Osteoblast (primary cell): ENCODE measurements at regions not wholly inside any gene's neighbourhood (a gene's known extent, or its start where the extent isn't known, plus 50 kb on each side); places are given as distances from the start of the nearest gene placed in this dataset.

Experiments
- DNase-seq: peaks from one replicate; pipeline ENCODE4 v3.0.0; 2011; ENCODE audit warnings: low spot score, mixed read lengths; ENCODE audit not compliant: insufficient read length; ENCODE audit errors: missing footprints
- H2AFZ ChIP-seq: 2 replicates; pipeline ENCODE4 v1.6.0; 2011; ENCODE audit warnings: mild to moderate bottlenecking, low read length
- H3K27ac ChIP-seq: 2 replicates; pipeline ENCODE4 v1.5.1; 2011; ENCODE audit warnings: mild to moderate bottlenecking, low read depth, low read length, moderate library complexity
- H3K27me3 ChIP-seq: 2 replicates; pipeline ENCODE4 v1.6.0; 2012; ENCODE audit warnings: mild to moderate bottlenecking, control low read depth, inconsistent platforms, low read length, moderate library complexity; ENCODE audit not compliant: insufficient read depth
- H3K36me3 ChIP-seq: 2 replicates; pipeline ENCODE4 v1.5.1; 2011; ENCODE audit warnings: mild to moderate bottlenecking, low read length, control low read depth, moderate library complexity; ENCODE audit not compliant: insufficient read depth
- H3K4me1 ChIP-seq: 2 replicates; pipeline ENCODE4 v1.5.1; 2011; ENCODE audit warnings: mild to moderate bottlenecking, low read length, control low read depth, moderate library complexity; ENCODE audit not compliant: insufficient read depth
- H3K4me2 ChIP-seq: 2 replicates; pipeline ENCODE4 v1.6.0; 2011; ENCODE audit warnings: mild to moderate bottlenecking, low read length; ENCODE audit not compliant: insufficient read depth
- H3K4me3 ChIP-seq: fragments of 200-600 bp; sonication (generic); 3 replicates; pipeline ENCODE4 v1.5.1; 2012; ENCODE audit warnings: mild to moderate bottlenecking, low read length, inconsistent platforms; ENCODE audit not compliant: insufficient read depth
- H3K79me2 ChIP-seq: 2 replicates; pipeline ENCODE4 v1.6.0; 2012; ENCODE audit warnings: mild to moderate bottlenecking, low read length, control low read depth, inconsistent platforms; ENCODE audit not compliant: insufficient read depth
- H3K9me3 ChIP-seq: 2 replicates; pipeline ENCODE4 v1.5.1; 2011; ENCODE audit warnings: low read depth, low read length, control low read depth
- H4K20me1 ChIP-seq: 2 replicates; pipeline ENCODE4 v1.6.0; 2012; ENCODE audit warnings: mild to moderate bottlenecking, low read length, control low read depth; ENCODE audit not compliant: insufficient read depth
- CTCF ChIP-seq: IDR thresholded peaks from 2 replicates; pipeline ENCODE4 v1.5.1; 2011; ENCODE audit warnings: mild to moderate bottlenecking, low read depth, low read length, moderate library complexity; ENCODE audit errors: extremely low read depth

GRCh38 chr15:53158995-53159394, 368.9 kb upstream of the ONECUT1 start:
- Histone ChIP-seq H3K4me2 (no peak overlapping the region), H4K20me1 (no peaks in the 10 kb centered on the region), H3K36me3 (no peaks in the 10 kb centered on the region), H3K9me3 (no peaks in the 10 kb centered on the region), H3K4me3 (no peak overlapping the region), H3K79me2 (no peaks in the 10 kb centered on the region), H3K4me1 (no peaks in the 10 kb centered on the region), H2AFZ (no peak overlapping the region), H3K27ac (no peak overlapping the region), H3K27me3 (no peaks in the 10 kb centered on the region)
- TF ChIP-seq CTCF: no peak
- no peak for DNase-seq

DNA sequence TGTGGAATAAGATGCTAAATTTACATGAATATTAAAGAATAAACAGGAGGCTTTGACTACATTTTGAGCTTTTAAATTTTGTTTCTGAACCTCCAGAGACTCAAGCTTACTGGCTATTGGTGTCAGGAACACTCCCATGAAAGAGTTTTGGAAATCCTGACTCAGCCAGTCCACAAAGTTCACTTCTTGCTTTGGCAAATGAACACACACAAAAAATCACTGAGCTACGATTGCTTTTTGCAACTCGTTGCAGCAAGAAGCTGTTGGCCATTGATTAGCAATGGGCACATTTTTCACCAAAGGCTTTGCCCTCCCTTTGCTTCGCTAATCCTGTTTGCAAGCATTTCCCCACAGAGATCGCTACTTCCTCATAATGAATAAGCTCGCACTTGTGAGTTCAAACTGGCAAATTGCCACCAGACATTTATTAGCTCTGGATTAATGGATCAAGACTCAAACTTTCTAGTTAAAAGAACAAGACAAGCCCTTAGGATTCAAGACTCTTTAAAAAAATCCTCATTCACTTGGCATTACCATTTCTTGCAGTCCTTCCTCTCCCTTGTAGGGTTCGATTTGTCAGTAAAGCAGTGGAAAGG, 343.2 kb upstream of the ONECUT1 start:
- Histone ChIP-seq H4K20me1 (no peaks in the 10 kb centered on the region), H3K4me1 (no peaks in the 10 kb centered on the region), H3K79me2 (no peaks in the 10 kb centered on the region), H3K27me3 (no peaks in the 10 kb centered on the region), H3K36me3 (no peaks in the 10 kb centered on the region), H2AFZ (no peak overlapping the region), H3K9me3 (no peaks in the 10 kb centered on the region), H3K27ac (no peak overlapping the region), H3K4me2 (no peak overlapping the region), H3K4me3 (no peak overlapping the region)
- TF ChIP-seq CTCF: no peak
- no peak for DNase-seq

GRCh38 chr15:53130943-53131342, 340.8 kb upstream of the ONECUT1 start:
- Histone ChIP-seq H3K4me2 (no peak overlapping the region), H3K79me2 (no peaks in the 10 kb centered on the region), H3K27ac (no peak overlapping the region), H2AFZ (no peak overlapping the region), H3K27me3 (no peaks in the 10 kb centered on the region), H3K4me1 (no peaks in the 10 kb centered on the region), H4K20me1 (no peaks in the 10 kb centered on the region), H3K4me3 (no peak overlapping the region), H3K36me3 (no peaks in the 10 kb centered on the region), H3K9me3 (no peaks in the 10 kb centered on the region)
- no peak for TF ChIP-seq CTCF
- DNase-seq: no peak

DNA sequence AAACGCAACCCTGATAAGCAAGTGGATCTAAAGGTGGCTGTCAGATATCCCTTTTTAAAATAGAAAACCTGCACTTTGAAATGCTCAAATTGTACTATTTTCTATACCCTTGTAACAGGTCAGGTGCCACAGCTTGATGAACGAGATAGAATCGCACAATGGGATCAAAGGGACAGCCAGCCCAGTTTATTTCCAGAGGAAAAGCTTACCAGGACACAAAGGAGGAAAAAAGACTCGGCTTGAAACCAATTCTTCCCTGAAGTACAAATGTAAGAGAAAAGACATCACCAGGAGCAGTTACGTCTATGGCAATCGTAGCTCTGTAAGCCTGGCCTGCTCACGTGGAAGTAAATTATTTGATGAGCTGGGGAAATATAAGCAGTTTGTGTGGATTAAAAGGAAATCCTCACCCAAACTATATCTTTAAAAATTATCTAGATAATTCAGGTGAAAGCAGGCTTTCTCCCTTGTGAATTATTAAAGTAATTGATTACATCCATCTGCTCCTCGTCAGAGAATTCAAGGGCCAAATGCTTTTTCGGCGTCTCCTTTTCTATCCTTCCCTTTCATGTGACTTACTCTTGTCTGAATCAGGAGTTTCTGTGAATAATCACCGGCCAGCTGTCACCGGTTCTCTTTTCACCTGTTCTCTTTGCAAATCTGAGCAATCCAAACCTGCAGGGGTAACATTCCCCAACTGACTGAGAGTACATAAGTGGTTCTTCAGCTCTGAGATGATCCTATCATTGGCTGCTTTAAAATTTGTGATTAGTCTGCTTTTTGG, 339.2 kb upstream of the ONECUT1 start:
- no peaks in the 10 kb centered on the region for H3K27me3 ChIP-seq
- H3K27ac ChIP-seq: no peak overlapping the region
- no peaks in the 10 kb centered on the region for H3K4me1 ChIP-seq
- no peaks in the 10 kb centered on the region for H3K36me3 ChIP-seq
- no peak for TF ChIP-seq CTCF
- no peaks in the 10 kb centered on the region for H4K20me1 ChIP-seq
- no peak for DNase-seq
- H3K4me2 ChIP-seq: no peak overlapping the region
- H2AFZ ChIP-seq: no peak overlapping the region
- H3K9me3 ChIP-seq: no peaks in the 10 kb centered on the region
- H3K79me2 ChIP-seq: no peaks in the 10 kb centered on the region
- no peak overlapping the region for H3K4me3 ChIP-seq
